ENCODE measurements at regions not wholly inside any gene's neighbourhood (a gene's known extent, or its start where the extent isn't known, plus 50 kb on each side); places are given as distances from the start of the nearest gene placed in this dataset.

DNA sequence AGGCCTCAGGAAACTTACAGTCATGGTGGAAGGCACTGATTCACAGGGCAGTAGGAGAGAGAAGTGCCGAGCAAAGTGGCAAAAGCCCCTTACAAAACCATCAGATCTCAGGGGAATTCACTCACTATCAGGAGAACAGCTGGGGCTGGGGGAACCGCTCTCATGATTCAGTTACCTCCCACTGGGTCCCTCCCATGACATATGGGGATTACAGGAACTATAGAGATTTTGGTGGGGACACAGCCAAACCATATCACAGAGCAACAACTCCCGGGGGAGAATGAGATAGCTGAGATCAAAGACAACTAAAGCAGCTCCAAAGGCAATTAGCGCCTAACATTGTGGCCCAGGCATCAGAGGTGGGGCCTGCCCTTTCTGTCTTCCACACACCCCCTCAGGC lies 85.4 kb upstream of the VOPP1 start:
- TF ChIP-seq RFX5 (IDR thresholded peaks at IDR 0.05; ENCODE audit: low read depth, low read length) (no peak), KMT2A (CRISPR knock-in tag; IDR thresholded peaks at IDR 0.05) (no peak), HNRNPUL1 (IDR thresholded peaks at IDR 0.05; ENCODE audit: low read depth, low read length) (no peak), ZBTB21 (CRISPR knock-in tag; IDR thresholded peaks at IDR 0.05) (no peak), ZNF550 (CRISPR knock-in tag; IDR thresholded peaks at IDR 0.05; ENCODE audit: borderline replicate concordance) (no peak), RXRB (CRISPR knock-in tag; IDR thresholded peaks at IDR 0.05; ENCODE audit: borderline replicate concordance) (no peak)
